RPMI7951 (cell line): ENCODE measurements at regions not wholly inside any gene's neighbourhood (a gene's known extent, or its start where the extent isn't known, plus 50 kb on each side); places are given as distances from the start of the nearest gene placed in this dataset.
"Not testable (repeated sequence)": the region's sequence is repeated elsewhere in the genome, so short reads cannot be mapped to it uniquely, and the experiment has no call there.

ENCODE experiments used
- DNase-seq: peaks from one replicate; pipeline ENCODE4 v3.0.0-alpha.2; 2012; ENCODE audit warnings: low read depth

DNA sequence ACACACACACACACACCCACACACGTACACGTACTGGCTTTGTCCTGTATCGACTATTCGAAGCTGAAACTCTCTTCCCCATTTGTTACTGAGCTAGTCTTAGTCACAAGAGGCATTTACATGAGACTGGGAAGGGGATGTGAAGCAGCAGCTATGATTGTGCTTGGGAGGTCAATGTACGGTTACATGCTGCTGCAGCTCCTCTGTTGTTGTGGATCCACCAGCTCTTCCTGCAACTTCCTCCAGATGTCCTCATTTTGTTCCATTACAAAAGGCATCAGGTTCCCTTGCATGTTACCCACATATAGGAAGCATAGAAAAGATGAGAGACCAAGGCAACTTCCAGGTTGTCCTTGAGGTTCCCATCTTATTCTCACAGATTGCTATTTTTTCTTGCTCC, 612.4 kb upstream of the IMPG1 start:
- peak; percentile 36 for DNase-seq

DNA sequence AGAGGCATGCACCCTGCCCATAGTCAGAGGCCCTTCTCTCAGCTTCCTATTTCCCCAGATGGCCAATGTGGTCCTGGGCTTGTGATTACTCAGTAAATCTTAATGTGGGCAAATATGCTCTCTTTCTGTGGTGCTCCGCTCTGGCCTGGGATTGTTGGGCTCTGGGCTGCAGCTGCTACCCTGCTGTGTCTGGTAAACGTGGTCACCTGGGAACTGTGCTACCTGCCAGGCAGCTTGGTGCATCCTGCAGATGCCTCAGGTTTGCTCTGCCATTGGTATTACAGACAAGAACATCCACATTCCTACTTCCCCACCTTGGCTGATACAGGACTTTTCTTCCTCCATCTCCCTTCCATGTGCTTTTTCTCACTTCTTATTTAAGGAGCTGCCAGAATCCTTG, 611.5 kb upstream of the IMPG1 start:
- DNase-seq = no peak

- DNase-seq = peak; percentile 19
Observed at GRCh38 chr6:76682842-76683241, 610.4 kb upstream of the IMPG1 start.

DNA sequence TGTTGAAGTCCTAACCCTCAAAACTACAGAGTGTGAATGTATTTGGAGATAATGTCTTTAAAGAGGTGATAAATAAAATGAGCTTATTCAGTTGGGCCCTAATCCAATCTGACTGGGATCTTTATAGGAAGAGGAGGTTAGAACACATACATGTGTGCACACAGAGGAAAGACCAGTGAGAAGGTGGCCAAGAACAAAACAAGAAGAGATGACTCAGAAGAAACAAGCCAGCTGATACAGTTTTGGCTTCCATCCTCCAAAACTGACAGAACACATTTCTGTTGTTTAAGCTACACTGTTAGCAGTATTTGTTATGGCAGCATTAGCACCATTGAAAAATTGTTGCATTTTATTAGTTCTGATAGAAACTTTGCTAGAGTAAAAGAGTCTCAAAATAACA, 609.3 kb upstream of the IMPG1 start:
- DNase-seq = peak; percentile 5

- DNase-seq = no peak
Observed at GRCh38 chr6:76677017-76677416, 604.6 kb upstream of the IMPG1 start.

- no peak for DNase-seq
Observed at GRCh38 chr6:76671751-76672150, 599.3 kb upstream of the IMPG1 start.

GRCh38 chr6:76644231-76644630, 571.8 kb upstream of the IMPG1 start:
- DNase-seq = no peak

DNA sequence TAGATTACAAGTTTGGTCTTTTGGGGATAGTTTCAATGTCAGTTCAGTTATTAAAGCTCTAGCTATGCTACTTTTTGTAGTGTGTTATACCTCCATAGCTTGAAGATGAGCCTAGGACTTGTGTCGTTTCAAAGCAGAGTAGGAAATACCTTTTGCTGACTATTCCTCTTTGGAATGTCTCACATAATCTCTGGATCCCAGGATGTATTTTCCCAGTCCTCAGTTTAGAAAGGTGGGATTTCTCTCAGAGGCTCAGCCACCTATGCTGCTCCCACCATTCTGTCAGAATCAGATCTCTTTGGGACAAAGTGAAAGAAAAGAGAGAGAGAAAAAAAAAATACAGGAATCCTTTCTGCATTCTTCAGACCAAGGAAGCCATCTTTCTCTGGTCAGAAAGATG, 567.5 kb upstream of the IMPG1 start:
- no peak for DNase-seq

DNA sequence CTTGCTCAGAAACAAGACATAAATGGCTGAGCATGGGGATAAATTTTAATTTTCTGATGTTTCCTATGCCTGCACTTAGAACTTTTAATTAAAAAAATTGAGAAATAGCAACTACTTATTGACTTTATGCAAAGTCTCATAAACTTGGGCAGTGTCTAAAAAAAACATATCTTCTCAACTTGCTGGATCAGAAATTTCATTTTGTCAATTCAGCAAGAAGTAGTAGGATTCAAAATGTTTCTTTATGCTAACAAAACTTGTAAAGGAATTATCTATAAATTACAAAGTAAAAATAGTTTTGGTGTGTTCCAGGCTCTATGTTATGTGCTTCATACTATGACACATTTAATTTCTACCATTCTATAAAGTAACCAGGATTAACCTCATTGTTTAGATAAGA, 562.2 kb upstream of the IMPG1 start:
- no peak for DNase-seq

GRCh38 chr6:76633259-76633658, 560.8 kb upstream of the IMPG1 start:
- DNase-seq = peak; percentile 39

DNA sequence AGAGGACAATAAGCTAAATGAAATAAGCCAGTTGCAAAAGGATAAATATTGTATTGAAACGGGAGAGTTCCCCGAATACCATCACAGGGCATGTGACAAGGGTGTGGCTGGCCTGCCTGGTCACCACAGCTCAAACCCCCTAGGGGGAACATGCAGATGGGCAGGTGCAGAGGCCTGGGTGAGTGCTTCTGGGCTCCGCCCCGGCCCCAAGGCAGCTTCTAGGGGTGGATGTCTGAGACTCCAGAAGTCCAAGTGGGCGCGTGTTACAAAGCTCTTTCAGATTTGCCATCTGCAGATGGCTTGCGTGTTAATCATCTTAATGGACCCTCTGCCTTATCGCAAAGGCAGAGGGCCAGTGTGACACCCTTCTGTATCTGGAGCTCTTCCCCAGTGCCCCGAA, 559.2 kb upstream of the IMPG1 start:
- no peak for DNase-seq

GRCh38 chr6:76615395-76615794, 542.9 kb upstream of the IMPG1 start:
- DNase-seq = no peak

- DNase-seq = no peak
Observed at GRCh38 chr6:76612954-76613353, 540.5 kb upstream of the IMPG1 start.

DNA sequence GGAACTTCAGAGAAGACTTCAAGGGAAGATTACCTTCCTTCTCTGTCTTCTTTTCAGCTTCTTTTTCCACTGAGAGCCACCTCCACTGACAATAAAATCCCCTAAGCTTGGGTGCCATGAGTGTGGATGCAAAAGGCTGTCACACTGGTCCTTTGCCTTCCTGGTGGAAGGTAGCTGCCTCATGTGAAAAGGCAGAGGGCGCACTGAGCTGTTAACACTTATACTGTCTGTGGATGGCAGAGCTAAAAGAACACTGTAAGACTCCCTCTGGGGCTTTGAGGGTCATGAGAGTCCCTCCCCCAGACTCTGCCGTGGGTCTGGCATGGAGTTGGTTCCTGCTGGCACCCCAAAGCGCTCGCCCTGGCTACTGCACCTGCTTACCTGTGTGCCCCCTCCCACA, 536.7 kb upstream of the IMPG1 start:
- DNase-seq = no peak

GRCh38 chr6:76594109-76594508, 521.6 kb upstream of the IMPG1 start:
- DNase-seq = no peak

DNA sequence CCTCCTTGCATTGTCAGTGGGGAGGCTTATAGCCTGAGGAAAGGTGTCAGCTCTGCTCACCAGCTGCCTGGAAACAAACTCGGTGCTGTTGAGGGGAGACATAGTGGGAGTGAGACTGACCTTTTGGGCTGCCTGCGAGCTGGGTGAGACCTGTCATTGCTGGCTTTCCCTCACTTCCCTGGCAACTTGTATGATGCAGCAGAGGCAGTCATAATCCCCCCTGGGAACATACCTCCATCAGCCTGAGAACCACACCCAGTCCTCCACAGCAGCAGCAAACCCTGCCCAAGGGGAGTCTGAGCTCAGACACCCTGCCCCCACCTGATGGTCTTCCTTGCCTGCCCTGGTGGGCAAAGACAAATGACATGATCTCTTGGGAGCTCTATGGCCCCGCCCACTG, 521.2 kb upstream of the IMPG1 start:
- DNase-seq = no peak

DNA sequence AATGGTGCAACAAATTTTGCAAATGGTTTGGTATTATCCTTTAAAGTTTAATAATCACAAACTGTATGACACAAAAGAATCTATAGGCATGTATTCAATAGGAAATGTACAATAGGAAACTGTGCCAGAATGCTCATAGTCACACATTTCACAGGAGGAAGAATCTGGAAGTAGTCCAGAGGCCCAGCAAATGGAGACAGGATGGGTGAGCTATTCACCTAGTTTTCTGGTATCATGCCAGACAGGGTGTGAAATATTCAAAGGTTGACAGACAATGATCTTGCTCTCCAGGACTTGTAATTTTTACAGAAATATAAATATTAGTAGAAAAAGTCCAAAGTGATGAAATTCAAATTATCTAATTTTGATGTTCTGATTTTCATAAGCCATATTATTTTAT, 520.1 kb upstream of the IMPG1 start:
- DNase-seq = no peak

- no peak for DNase-seq
Observed at GRCh38 chr6:76587271-76587670, 514.8 kb upstream of the IMPG1 start.

DNA sequence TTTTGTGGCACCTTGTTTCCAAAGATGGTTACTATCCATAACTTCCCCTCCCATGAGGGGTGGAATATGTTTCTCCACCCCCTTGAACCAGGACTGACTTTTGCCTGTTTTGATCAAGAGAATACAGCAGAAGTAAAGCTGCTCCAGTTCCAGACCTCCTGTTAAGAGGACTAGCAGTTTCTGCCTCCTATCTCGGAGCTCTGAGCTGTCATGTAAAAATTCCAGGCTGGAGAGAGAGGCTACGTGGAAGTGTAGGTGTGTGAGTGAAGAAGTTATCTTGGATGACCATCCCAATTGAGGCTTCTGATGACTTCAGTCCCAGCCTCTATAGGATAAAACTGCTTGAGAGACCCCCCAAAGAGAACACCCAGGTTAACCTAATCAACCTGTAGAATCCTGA, 511.7 kb upstream of the IMPG1 start:
- no peak for DNase-seq

- DNase-seq = no peak
Observed at GRCh38 chr6:76578746-76579145, 506.3 kb upstream of the IMPG1 start.

DNA sequence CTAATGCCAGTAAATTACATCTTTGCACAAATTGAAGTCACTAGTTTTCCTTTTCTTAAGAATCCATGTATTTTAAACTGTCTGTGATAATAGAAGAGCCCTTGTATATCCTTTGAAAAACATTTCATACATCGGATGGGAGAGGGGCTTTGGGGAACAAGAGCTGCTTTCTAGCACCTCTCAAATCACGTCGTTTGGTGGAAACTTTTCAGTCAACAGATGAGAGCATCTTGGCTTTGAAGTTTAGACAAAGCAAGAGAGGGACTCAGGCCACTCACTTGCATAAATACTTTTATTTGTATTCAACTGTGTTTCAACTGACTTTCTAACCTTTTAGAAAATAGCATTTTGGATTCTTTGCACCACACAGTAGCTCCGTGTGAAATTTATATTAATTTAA, 502.3 kb upstream of the IMPG1 start:
- no peak for DNase-seq

DNA sequence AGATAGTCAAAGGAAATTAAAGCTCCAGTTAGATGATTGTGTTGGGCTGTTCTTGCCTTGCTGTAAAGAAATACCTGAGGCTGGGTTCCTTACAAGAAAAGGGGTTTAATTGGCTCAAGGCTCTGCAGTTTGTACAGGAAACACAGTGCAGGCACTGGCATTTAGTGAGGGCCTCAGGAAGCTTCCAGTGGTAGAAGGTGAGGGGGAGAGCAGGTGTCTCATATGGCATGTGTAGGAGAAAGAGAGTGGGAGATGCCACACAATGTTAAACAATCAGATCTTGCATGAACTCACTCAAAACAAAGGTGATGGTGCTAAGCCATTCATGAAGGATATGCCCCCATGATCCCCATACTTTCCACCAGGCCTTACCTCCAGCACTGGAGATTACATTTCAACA, 493.5 kb upstream of the IMPG1 start:
- no peak for DNase-seq

DNA sequence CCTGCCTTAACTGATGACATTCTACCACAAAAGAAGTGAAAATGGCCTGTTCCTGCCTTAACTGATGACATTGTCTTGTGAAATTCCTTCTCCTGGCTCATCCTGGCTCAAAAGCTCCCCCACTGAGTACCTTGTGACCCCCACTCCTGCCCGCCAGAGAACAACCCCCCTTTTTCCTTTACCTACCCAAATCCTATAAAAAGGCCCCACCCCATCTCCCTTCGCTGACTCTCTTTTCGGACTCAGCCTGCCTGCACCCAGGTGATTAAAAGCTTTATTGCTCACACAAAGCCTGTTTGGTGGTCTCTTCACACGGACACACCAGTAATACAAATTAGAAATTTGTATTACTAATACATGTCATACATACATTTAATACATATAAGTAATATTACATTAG, 489.9 kb upstream of the IMPG1 start:
- not testable (repeated sequence) for DNase-seq

GRCh38 chr6:76560851-76561755, 488.6 kb upstream of the IMPG1 start:
- not testable (repeated sequence) for DNase-seq
